Medulla oblongata (tissue), 1 donor: ENCODE measurements at regions not wholly inside any gene's neighbourhood (a gene's known extent, or its start where the extent isn't known, plus 50 kb on each side); places are given as distances from the start of the nearest gene placed in this dataset.
"Not testable (repeated sequence)": the region's sequence is repeated elsewhere in the genome, so short reads cannot be mapped to it uniquely, and the experiment has no call there.

Experiments
- DNase-seq: peaks from one replicate; pipeline ENCODE4 v3.0.0-alpha.2; 2015; ENCODE audit errors: extremely low spot score

DNA sequence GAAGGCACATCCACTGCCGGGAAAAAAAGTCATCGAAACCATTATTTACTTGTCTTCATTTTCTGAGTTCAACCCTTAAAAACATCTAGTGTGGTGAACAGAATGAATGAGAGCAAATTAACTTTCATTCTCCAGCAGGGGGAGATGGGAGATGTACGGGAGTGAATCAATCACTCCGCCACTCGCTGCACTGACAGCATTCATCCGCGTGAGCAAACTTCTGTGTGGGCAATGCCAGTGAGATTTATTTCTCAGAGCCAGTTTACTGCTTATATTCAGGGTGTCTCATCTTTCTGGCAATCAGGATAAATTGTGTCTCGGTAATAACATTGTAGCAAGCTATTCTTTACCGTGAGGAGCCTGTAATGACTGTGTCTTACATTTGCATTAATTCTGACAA lies 463.6 kb upstream of the MIS18BP1 start:
- peak; percentile 26 for DNase-seq

DNA sequence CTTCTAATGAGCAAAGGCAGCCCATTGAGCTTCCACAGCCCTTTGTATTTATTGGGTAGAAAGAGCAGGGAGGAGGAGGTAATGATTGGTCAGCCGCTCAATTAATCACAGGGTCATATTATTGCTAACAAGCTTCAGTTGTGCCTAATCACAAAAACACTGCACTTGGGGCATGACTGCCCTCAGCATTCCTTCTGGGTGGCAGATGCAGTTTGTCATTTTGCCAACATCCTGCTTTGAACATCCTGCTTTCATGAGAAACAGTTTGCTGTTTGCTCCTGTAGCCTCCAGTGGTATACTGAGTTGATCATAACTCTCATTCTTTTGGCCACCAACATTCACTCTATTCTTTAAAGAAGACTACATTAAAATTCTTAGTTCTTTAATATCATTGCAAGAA lies 462.9 kb upstream of the MIS18BP1 start:
- no peak for DNase-seq

DNA sequence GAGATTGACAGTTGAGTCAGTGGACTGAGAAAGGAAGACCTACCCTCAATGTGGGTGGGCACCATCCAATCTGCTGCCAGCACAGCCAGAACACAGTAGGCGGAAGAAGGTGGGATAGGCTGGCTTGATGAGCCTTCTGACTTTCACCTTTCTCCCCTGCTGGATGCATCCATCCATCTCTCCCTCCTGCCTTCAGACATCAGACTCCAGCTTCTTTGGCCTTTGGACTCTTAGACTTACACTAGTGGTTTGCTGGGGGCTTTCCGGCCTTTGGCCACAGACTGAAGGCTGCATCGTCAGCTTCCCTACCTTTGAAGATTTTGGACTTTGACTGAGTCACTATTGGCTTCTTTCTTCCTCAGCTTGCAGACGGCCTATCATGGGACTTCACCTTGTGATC lies 456.5 kb upstream of the MIS18BP1 start:
- no peak for DNase-seq

DNA sequence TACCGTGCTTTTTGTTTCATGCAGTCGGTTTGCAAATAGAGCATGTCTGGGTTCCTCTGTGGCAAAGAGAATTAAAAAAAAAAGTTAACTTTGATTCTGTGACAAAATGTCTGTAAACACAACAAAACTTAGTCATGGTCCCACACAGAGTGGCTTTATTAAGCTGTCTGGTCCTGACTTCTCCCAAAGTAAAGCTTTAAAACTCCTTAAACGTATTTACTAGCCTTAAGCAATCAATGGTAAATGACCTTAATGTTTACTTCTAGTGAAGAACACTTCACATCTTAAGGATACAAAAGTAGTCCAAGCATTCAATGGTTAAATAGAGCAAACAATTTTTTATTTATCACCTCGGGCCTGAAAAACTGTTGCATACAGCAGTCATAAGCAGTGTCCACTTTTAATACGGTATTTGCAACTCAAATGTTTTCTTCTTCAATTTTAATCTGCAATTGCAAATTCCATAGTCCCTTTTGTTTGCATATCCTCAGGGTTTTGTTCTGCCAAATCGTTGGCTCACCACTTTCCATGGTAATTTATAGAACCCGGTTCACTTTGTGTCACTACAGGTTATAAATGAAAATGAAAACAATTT lies 453.0 kb upstream of the MIS18BP1 start:
- no peak for DNase-seq

DNA sequence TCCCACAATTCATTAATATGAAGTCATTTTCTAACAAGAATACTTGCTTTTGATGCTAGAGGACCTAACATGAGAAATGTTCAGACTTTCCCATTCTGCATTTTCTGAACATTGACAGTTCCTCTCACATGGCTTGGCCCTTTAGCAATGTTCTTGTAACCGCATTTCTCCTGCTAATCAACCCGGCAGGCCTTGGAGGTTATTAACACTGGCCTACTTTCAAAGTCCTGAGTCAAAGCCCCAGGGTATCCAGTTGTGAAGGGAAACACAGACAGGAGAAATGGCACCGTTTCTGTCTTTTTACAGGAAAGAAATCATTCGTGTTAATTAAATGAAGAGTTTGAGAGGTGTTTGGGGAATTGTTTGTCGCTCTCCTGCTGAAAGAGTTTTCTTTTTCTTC lies 446.5 kb upstream of the MIS18BP1 start:
- peak; percentile 16 for DNase-seq

DNA sequence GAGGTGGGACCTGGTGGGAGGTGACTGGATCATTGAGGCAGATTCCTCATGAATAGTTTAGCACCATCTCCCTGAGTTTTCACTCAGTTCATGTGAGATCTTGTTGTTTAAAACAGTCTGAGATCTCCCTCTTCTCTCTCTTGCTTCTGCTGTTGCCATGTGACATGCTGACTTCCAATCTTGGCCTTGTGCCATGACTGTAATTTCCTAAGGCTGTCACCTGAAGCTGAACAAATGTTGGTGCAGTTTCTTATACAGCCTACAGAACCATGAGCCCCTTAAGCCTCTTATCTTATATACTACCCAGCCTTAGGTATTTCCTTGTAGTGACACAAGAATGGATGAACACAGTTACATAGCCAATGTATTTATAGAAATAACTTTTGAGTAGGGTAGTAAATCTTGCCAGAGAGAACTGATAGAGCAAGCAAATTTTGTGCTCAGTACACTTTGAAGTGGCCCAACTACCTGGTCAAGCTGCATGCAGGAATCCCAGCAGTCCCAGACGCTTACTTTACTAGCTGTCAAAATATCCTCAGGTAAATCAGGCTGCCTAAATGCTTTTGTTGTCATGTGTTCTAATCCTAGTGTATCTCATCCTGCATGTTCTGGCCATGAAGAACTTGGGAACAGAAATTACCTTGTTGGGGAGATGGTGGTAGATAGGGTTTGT lies 445.6 kb upstream of the MIS18BP1 start:
- DNase-seq: no peak

DNA sequence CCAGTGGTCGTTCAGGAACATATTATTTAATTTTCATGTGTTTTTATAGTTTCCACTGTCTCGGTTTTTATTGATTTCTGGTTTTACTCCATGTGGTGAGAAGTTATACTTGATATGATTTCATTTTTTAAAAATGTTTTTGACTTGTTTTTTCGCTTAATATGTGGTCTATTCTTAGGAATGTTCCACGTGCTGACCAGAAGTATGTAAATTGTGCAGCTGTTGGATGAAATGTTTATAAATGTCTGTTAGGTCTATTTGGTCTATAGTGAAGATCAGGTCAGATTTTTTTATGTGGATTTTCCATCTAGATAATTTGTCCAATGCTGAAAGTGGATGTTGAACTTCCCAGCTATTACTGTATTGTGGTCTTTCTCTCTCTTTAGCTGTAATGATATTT lies 433.8 kb upstream of the MIS18BP1 start:
- DNase-seq: no peak

DNA sequence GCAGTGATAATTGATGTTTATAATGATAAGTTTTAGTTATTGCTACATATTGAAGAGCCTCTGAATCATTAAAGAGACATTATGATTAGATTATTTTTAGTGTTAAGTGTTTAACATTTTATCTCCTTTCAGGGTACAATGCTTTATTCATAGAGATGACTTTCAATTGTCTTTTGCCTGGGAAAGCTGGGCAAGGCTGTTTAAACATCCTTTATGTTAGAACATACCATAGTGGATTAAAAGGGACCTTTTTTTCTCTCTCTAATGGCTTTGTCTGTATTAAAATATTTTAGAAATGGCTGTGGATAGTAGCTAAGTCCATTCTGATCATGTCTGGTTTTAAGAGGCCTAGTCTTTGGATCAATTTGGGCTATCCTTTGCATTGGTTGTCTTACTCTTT lies 427.5 kb upstream of the MIS18BP1 start:
- DNase-seq: no peak

DNA sequence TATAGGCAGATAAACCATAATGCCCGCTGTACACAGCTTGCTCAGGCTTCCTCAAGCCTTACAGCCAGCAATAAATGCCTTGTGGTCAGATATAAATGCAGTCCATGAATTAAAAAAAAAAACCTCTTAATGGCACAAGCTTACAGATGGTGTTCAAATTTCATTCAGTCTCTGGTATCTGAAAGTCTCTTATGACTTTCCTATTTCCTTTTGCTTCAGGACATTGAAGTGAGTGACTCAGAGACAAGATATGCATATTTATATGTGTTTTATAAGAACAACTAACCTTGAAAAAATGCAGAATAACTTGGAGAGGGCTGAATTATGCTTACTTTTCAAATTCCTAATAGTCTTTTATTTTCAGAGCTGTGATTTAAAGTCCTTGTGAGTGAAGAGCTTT lies 426.9 kb upstream of the MIS18BP1 start:
- DNase-seq: no peak

DNA sequence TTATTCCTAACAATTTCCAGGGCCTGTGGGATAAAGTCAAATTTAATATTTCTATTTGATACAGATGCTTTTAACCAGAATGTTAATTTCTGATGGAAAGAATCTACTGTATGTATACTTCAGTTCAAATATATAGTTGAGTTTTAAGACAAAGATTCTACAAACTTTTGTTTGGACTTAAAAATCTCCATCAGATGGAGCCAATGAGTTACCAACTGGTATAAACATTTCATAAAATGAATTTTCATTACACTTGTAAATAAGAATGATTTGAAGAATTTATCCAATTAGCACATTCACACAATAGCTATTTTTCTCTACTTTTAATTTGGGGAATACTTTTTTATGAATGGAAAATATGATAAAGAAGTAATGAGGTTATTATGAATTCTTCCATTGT lies 425.2 kb upstream of the MIS18BP1 start:
- DNase-seq: no peak

DNA sequence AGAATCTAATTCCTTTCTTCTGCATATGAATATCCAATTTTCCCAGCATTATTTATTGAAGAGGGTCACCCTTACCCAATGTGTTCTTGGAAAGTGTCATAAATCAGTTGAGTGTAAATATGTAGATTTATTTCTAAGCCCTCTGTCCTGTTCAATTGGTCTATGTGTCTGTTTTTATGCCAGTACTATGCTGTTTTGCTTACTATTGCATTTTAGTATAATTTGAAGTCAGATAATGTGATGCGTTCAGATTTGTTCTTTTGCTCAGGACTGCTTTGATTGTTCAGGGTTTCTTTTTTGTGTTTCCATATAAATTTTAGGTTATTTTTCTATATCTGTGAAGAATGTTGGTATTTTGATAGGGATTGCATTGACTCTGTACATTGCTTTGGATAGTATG lies 420.4 kb upstream of the MIS18BP1 start:
- DNase-seq: no peak

DNA sequence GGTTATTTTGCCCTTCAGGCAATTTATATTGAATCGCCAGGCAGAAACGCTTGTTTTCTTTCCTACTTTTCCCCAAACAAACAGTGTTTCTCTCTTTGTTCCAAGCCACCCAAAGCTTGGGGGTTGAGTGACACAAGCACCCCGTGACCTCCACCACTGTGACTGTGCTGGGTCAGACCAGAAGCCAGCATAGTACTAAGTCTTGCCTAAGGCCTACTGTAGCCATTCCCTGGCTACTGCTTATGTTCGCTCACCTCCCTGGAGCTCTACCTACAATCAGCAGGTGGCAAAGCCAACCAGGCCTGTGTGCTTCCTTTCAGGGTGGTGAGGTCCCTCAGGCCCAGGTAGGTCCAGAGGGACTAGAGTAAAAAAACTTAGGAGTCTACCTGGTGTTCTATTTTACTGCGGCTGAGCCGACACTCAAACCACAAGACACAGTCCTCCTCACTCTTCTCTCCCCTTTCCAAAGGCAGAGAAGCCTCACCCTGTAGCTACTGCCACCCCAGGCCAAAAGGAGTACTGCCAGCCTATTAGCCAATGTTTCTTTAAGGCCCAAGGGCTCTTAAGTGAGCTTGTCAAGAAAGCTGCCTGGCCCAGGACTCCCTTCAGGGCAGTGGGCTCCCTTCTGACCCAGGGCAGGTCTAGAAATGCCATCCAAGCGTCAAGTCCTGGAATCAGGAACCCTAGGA lies 411.8 kb upstream of the MIS18BP1 start:
- DNase-seq: no peak

DNA sequence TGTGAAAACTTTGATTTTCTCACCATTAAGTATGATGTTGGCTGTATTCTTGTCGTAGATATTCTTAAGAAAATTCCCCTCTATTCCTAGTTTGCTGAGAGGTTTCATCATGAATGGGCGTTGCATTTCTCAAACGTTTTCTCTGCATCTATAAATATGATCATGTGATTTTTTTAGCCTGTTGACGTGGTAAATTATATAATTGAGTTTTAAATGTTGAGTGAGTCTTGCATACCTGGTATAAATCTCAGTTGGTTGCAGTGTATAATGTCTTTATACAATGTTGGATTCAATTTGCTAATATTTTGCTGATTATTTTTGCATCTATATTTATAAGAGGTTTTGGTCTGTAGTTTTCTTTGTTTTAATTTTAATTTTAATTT lies 405.9 kb upstream of the MIS18BP1 start:
- no peak for DNase-seq

DNA sequence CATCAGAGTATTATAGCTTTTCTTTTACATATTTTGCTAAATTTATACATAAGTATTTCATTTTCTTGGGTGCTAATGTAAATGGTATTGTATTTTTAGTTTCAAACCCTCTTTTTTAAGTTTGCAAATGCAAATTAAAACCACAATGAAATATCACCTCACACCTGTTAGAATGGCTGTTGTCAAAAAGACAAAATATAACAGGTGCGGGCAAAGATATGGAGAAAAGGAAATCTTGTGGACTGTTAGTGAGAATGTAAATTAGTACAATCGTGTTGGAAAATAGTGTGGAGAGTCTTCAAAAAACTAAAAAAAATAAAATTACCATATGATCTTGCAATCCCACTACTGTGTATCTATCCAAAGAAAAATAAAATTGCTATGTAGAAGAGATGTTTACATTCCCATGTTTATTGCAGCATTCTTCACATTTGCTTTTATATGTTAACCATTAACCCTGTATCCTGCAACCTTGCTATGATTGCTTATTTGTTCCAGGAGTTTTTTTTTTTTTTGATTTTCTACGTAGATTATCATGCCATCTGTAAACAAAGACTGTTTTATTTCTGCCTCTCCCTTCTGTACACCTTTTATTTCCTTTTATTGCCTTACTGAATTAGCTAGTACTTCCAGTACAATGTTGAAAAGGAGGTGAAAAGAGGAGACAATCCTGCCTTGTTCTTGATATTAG lies 405.4 kb upstream of the MIS18BP1 start:
- DNase-seq: no peak

DNA sequence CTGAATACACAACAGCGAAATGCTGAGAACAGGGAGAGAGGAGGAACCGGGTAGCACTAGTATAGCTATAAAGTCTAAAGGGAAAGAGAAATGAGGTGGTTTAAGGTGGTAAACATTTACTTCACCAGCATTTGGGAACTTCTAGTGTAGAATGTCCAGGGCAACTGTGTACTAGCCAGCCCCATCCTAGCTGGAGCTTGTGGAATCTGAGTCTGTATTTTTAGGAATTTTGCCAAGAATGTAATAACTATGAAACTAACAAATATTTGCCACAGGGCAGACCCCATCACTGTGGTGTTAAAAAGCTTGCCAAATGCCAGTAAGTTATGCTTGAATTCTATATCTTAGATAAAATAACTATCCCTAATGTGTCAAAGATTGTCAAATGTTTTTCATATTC lies 398.9 kb upstream of the MIS18BP1 start:
- DNase-seq: no peak

DNA sequence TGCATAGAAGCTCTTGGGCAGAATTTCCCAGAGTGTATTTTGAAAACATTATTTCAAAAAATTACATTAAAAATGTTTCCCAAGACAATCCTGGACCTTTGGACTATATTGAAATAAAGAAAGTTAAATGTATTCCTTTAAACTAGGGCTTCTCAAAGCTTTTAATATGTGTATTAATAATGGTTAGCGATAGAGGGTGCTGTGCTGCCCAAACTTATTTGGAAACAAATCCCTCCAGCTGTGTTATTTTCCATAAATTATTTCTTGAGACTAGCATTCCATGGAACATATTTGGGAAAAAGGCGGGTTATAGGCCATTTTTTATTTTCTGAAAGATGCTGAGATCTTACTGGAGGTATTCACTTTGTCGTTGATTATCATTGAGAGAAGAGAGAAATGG lies 397.8 kb upstream of the MIS18BP1 start:
- DNase-seq: no peak

DNA sequence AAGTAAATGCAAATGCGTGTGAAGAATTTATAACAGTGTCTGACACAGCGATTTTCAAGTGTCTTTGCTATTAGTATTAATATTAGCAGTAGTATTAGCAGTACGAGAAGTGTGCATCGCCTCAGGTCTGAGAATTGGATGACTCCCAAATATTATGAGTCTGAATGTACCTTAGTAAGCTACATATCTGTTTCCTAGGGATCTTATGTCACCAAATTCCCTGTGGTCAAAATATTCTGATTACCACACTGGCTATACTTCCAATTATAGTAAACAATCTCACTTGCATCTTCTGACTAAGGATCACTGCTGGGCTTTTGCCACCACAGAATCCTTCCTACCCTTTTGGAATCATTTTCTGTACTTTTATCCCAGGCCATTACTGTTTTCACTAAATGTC lies 396.0 kb upstream of the MIS18BP1 start:
- DNase-seq: no peak

DNA sequence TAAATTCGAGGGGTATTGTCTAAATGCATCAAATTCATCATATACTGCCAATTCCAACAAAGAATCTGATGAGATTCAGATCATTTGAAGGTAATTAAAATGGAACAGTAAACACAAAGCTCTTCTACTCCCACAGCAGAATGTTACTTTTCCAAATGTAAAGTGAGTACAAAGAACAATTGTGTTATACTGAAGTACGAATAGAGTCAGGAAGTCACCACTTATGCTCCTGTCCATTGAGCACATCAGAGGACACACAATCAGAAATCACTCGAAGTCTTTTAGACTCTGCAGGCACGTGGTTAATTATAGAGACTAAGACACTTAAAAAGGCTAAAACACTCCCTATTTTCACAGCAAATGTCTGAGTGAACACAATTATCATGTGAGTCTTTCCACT lies 388.5 kb upstream of the MIS18BP1 start:
- DNase-seq: no peak

DNA sequence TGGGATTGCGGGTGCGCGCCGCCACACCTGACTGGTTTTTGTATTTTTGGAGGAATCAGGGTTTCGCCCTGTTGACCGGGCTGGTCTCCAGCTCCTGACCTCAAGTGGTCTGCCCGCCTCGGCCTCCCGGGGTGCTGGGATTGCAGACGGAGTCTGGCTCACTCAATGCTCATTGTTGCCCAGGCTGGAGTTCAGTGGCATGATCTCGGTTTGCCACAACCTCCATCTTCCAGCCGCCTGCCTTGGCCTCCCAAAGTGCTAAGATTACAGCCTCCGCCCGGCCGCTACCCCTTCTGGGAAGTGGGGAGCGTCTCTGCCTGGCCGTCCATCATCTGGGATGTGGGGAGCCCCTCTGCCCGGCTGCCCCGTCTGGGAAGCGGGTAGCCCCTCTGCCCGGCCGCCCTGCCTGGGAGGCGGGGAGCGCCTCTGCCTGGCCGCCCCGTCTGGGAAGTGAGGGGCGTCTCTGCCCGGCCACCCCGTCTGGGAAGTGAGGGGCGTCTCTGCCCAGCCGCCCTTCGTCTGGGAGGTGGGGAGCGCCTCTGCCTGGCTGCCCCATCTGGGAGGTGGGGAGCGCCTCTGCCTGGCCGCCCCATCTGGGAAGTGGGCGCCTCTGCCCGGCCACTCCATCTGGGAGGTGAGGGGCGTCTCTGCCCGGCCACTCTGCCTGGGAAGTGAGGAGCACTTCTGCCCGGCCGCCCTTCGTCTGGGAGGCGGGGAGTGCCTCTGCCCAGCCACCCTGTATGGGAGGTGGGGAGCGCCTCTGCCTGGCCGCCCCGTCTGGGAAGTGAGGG lies 381.8 kb upstream of the MIS18BP1 start:
- DNase-seq: not testable (repeated sequence)

DNA sequence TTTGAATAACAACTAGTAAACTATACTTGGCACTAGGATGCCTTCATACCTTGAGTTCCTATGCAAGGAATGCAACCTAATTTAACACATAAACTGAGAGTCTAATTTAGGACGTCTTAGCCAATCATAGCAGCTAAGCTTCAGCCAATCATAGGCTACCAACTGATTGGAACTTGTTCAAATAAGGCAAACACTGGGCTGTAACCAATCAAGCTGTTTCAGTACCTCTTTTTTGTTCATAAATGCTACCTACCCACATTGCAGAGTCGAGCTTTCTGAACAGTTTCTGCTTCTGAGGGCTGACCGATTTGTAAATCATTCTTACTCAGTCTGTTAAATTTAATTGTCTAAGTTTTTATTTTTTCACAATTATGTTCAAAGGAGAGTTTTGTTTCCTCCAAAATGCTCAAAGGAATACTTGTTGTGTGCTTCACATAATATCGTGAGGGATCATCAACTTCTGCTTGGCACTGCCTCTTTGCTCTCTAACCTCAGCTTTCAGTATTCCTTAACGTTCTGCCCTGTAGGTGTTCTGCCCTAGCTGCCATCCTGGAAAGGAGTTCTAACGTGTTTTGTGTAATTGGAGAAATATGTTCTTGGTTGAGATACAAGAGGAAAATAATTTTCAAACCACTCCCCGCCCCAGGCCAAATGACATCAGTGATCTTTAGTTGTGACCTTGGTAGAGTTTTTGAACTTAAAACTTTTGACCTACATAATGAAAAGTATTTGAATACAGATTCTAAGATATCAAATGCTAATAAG lies 380.4 kb upstream of the MIS18BP1 start:
- DNase-seq: no peak

DNA sequence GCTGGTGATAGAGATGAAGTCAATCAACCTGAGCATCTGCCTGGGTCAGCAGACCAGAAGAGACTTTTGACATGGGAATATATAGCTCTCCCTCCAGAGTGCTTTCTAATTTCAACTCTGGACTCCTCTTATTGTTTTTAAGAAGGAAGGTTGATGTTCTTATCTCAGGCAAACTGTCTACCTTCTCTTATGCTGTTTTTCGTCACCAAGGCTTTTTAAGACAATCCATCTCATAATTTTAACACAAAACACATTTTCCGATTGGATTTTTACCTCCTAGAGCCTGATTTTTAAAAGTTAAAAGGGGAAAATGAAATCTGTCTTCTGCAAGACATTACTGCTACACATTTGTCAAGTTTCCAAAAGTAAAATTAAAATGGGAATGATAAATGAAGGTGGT lies 368.7 kb upstream of the MIS18BP1 start:
- no peak for DNase-seq
